ENCODE measurements at regions not wholly inside any gene's neighbourhood (a gene's known extent, or its start where the extent isn't known, plus 50 kb on each side); places are given as distances from the start of the nearest gene placed in this dataset.

- H3K4me3 ChIP-seq (ENCODE audit: low read depth, low read length) = no peak overlapping the region
- TF ChIP-seq POLR2A (IDR thresholded peaks at IDR 0.05; ENCODE audit: extremely low read depth, insufficient read length) (no peak), MAX (IDR thresholded peaks at IDR 0.05; ENCODE audit: low read depth, low read length) (no peak), CTCF (IDR thresholded peaks at IDR 0.05; ENCODE audit: low read depth, low read length) (no peak), MYC (IDR thresholded peaks at IDR 0.05; ENCODE audit: low read depth, low read length) (no peak)
- DNase-seq (ENCODE audit: low read depth) = no peak
Measured at GRCh38 chr13:112187527-112188297, 120.8 kb downstream of the SOX1 start.

- no peak for DNase-seq (ENCODE audit: low read depth)
- no peak for TF ChIP-seq POLR2A (IDR thresholded peaks at IDR 0.05; ENCODE audit: extremely low read depth, insufficient read length)
- TF ChIP-seq MYC (IDR thresholded peaks at IDR 0.05; ENCODE audit: low read depth, low read length) = no peak
- TF ChIP-seq MAX (IDR thresholded peaks at IDR 0.05; ENCODE audit: low read depth, low read length) = no peak
- no peak for TF ChIP-seq CTCF (IDR thresholded peaks at IDR 0.05; ENCODE audit: low read depth, low read length)
- H3K4me3 ChIP-seq (ENCODE audit: low read depth, low read length) = no peak overlapping the region
Measured at GRCh38 chr13:112188298-112188610, 121.3 kb downstream of the SOX1 start.

- TF ChIP-seq POLR2A (IDR thresholded peaks at IDR 0.05; ENCODE audit: extremely low read depth, insufficient read length) = no peak
- TF ChIP-seq MYC (IDR thresholded peaks at IDR 0.05; ENCODE audit: low read depth, low read length) = no peak
- TF ChIP-seq MAX (IDR thresholded peaks at IDR 0.05; ENCODE audit: low read depth, low read length) = no peak
- TF ChIP-seq CTCF (IDR thresholded peaks at IDR 0.05; ENCODE audit: low read depth, low read length) = no peak
- no peak overlapping the region for H3K4me3 ChIP-seq (ENCODE audit: low read depth, low read length)
- DNase-seq (ENCODE audit: low read depth) = no peak
Measured at GRCh38 chr13:112193463-112194166, 126.7 kb downstream of the SOX1 start.

DNA sequence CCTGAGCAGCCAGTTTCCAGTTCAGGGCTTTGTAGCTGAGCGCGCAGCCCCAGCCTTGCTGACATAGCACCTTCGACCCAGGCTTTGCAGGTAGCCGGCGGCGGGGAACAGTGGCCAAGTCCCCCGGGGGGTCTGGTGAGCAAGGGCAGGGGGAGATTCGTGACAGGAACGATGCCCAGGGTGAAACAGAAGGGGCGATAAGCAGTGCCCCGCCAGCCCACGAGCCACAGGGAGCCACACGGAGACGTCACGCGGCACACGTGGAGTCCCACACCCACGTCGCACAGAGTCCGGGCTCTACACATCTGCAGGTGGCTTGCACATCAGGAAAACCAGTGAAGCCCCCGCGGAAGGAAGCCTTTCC, 127.2 kb downstream of the SOX1 start:
- H3K4me3 ChIP-seq (ENCODE audit: low read depth, low read length) = no peak overlapping the region
- TF ChIP-seq MAX (IDR thresholded peaks at IDR 0.05; ENCODE audit: low read depth, low read length) (no peak), CTCF (IDR thresholded peaks at IDR 0.05; ENCODE audit: low read depth, low read length) (no peak), MYC (IDR thresholded peaks at IDR 0.05; ENCODE audit: low read depth, low read length) (no peak), POLR2A (IDR thresholded peaks at IDR 0.05; ENCODE audit: extremely low read depth, insufficient read length) (no peak)
- DNase-seq (ENCODE audit: low read depth) = no peak

GRCh38 chr13:112194579-112194978, 127.6 kb downstream of the SOX1 start:
- DNase-seq (ENCODE audit: low read depth) = no peak
- no peak overlapping the region for H3K4me3 ChIP-seq (ENCODE audit: low read depth, low read length)
- TF ChIP-seq CTCF (IDR thresholded peaks at IDR 0.05; ENCODE audit: low read depth, low read length) (no peak), POLR2A (IDR thresholded peaks at IDR 0.05; ENCODE audit: extremely low read depth, insufficient read length) (no peak), MYC (IDR thresholded peaks at IDR 0.05; ENCODE audit: low read depth, low read length) (no peak), MAX (IDR thresholded peaks at IDR 0.05; ENCODE audit: low read depth, low read length) (no peak)
